Activated T-helper 1 cell treated with anti-CD3 and anti-CD28 coated beads, Interleukin-12 subunit alpha, Interleukin-12 subunit beta, Interleukin-2, Interleukin-4 antibody, amounts not matched to agents 30 ng/mL and 10 ng/mL and 1 ng/mL, durations not matched to agents 14 hours and 24 hours and 36 hours (primary cell): ENCODE measurements at regions not wholly inside any gene's neighbourhood (a gene's known extent, or its start where the extent isn't known, plus 50 kb on each side); places are given as distances from the start of the nearest gene placed in this dataset.
"Not testable (repeated sequence)": the region's sequence is repeated elsewhere in the genome, so short reads cannot be mapped to it uniquely, and the experiment has no call there.

Experiments
- DNase-seq: peaks from one replicate; pipeline ENCODE4 v3.0.0; 2021; ENCODE audit warnings: low spot score
- H3K27ac Mint-ChIP-seq: one replicate; pipeline ENCODE4 v1.8.0; 2021; ENCODE audit warnings: mild to moderate bottlenecking, mixed read lengths
- H3K27me3 Mint-ChIP-seq: one replicate; pipeline ENCODE4 v1.8.0; 2022; ENCODE audit warnings: mild to moderate bottlenecking, moderate library complexity, mixed read lengths; ENCODE audit not compliant: insufficient read depth
- H3K36me3 Mint-ChIP-seq: one replicate; pipeline ENCODE4 v1.8.0; 2021; ENCODE audit warnings: low read depth, mixed read lengths
- H3K4me1 Mint-ChIP-seq: one replicate; pipeline ENCODE4 v1.8.0; 2021; ENCODE audit warnings: low read depth, mixed read lengths
- H3K4me3 Mint-ChIP-seq: one replicate; pipeline ENCODE4 v1.8.0; 2021; ENCODE audit warnings: mild to moderate bottlenecking, moderate library complexity, mixed read lengths
- H3K9me3 Mint-ChIP-seq: one replicate; pipeline ENCODE4 v1.8.0; 2021; ENCODE audit warnings: mixed read lengths
- intact Hi-C: fragments of 100-400 bp; cut with micrococcal nuclease; formaldehyde crosslinking; loops from one replicate; pipeline ENCODE4 v1.15.1; 2024

- no peaks in the 10 kb centered on the region for H3K9me3 Mint-ChIP-seq
- intact Hi-C loops: no loop called here
Observed at GRCh38 chr1:102562380-102562779, 545.9 kb downstream of the COL11A1 start.

GRCh38 chr1:102550729-102551384, 554.1 kb upstream of the OLFM3 start:
- Mint-ChIP-seq H3K4me3 (no peak overlapping the region), H3K27me3 (no peaks in the 10 kb centered on the region), H3K4me1 (no peaks in the 10 kb centered on the region), H3K36me3 (no peaks in the 10 kb centered on the region), H3K9me3 (peaks cover 6% of the 10 kb centered on the region), H3K27ac (no peak overlapping the region)
- DNase-seq: no peak
- intact Hi-C loops: no loop called here

More at GRCh38 chr1:102562380-102562779, 545.9 kb downstream of the COL11A1 start:
- Mint-ChIP-seq H3K27me3 (no peaks in the 10 kb centered on the region), H3K27ac (no peak overlapping the region), H3K36me3 (no peaks in the 10 kb centered on the region), H3K4me3 (no peak overlapping the region), H3K4me1 (no peaks in the 10 kb centered on the region)
- DNase-seq: no peak

- intact Hi-C loops: no loop called here
- H3K27me3 Mint-ChIP-seq: no peaks in the 10 kb centered on the region
- no peak for DNase-seq
- H3K9me3 Mint-ChIP-seq: no peaks in the 10 kb centered on the region
- no peaks in the 10 kb centered on the region for H3K36me3 Mint-ChIP-seq
- H3K4me1 Mint-ChIP-seq: no peaks in the 10 kb centered on the region
- no peak overlapping the region for H3K27ac Mint-ChIP-seq
- H3K4me3 Mint-ChIP-seq: no peak overlapping the region
Observed at GRCh38 chr1:102546251-102546650, 549.5 kb upstream of the OLFM3 start.

GRCh38 chr1:102535829-102536505, 539.2 kb upstream of the OLFM3 start:
- Mint-ChIP-seq H3K9me3 (no peaks in the 10 kb centered on the region), H3K4me1 (no peaks in the 10 kb centered on the region), H3K27me3 (no peaks in the 10 kb centered on the region), H3K4me3 (no peak overlapping the region), H3K36me3 (no peaks in the 10 kb centered on the region), H3K27ac (no peak overlapping the region)
- intact Hi-C loops: no loop called here
- no peak for DNase-seq

GRCh38 chr1:102531036-102531435, 534.3 kb upstream of the OLFM3 start:
- intact Hi-C loops: no loop called here
- Mint-ChIP-seq H3K4me3 (no peak overlapping the region), H3K9me3 (no peaks in the 10 kb centered on the region), H3K27ac (no peak overlapping the region), H3K4me1 (no peaks in the 10 kb centered on the region), H3K36me3 (no peaks in the 10 kb centered on the region), H3K27me3 (no peaks in the 10 kb centered on the region)
- no peak for DNase-seq

GRCh38 chr1:102529446-102529845, 532.7 kb upstream of the OLFM3 start:
- intact Hi-C loops: no loop called here
- H3K4me1 Mint-ChIP-seq: no peaks in the 10 kb centered on the region
- no peaks in the 10 kb centered on the region for H3K27me3 Mint-ChIP-seq
- DNase-seq: no peak
- no peak overlapping the region for H3K4me3 Mint-ChIP-seq
- no peak overlapping the region for H3K27ac Mint-ChIP-seq
- no peaks in the 10 kb centered on the region for H3K36me3 Mint-ChIP-seq
- H3K9me3 Mint-ChIP-seq: no peaks in the 10 kb centered on the region

- peaks cover 3% of the 10 kb centered on the region for H3K9me3 Mint-ChIP-seq
- H3K36me3 Mint-ChIP-seq: no peaks in the 10 kb centered on the region
- H3K27ac Mint-ChIP-seq: no peak overlapping the region
- H3K4me3 Mint-ChIP-seq: no peak overlapping the region
- H3K4me1 Mint-ChIP-seq: no peaks in the 10 kb centered on the region
- no peaks in the 10 kb centered on the region for H3K27me3 Mint-ChIP-seq
- intact Hi-C loops: no loop called here
- DNase-seq: no peak
Observed at GRCh38 chr1:102500758-102501157, 504.0 kb upstream of the OLFM3 start.

GRCh38 chr1:102498929-102499328, 502.2 kb upstream of the OLFM3 start:
- no peaks in the 10 kb centered on the region for H3K36me3 Mint-ChIP-seq
- no peaks in the 10 kb centered on the region for H3K27me3 Mint-ChIP-seq
- H3K9me3 Mint-ChIP-seq: peaks cover 3% of the 10 kb centered on the region
- H3K27ac Mint-ChIP-seq: no peak overlapping the region
- no peak overlapping the region for H3K4me3 Mint-ChIP-seq
- intact Hi-C loops: no loop called here
- no peaks in the 10 kb centered on the region for H3K4me1 Mint-ChIP-seq
- no peak for DNase-seq

- H3K4me3 Mint-ChIP-seq, H3K36me3 Mint-ChIP-seq, DNase-seq, intact Hi-C loops, H3K9me3 Mint-ChIP-seq, H3K4me1 Mint-ChIP-seq, H3K27me3 Mint-ChIP-seq, H3K27ac Mint-ChIP-seq: not testable (repeated sequence)
Observed at GRCh38 chr1:102497810-102498209, 501.1 kb upstream of the OLFM3 start.

GRCh38 chr1:102472520-102472919, 475.8 kb upstream of the OLFM3 start:
- H3K27ac Mint-ChIP-seq: no peak overlapping the region
- H3K9me3 Mint-ChIP-seq: no peaks in the 10 kb centered on the region
- H3K4me3 Mint-ChIP-seq: no peak overlapping the region
- H3K36me3 Mint-ChIP-seq: no peaks in the 10 kb centered on the region
- DNase-seq: no peak
- H3K27me3 Mint-ChIP-seq: no peaks in the 10 kb centered on the region
- intact Hi-C loops: no loop called here
- H3K4me1 Mint-ChIP-seq: no peaks in the 10 kb centered on the region

- Mint-ChIP-seq H3K27ac (no peak overlapping the region), H3K4me1 (no peaks in the 10 kb centered on the region), H3K4me3 (no peak overlapping the region), H3K36me3 (no peaks in the 10 kb centered on the region), H3K27me3 (no peaks in the 10 kb centered on the region), H3K9me3 (no peaks in the 10 kb centered on the region)
- no peak for DNase-seq
- intact Hi-C loops: no loop called here
Observed at GRCh38 chr1:102470767-102471166, 474.0 kb upstream of the OLFM3 start.

- intact Hi-C loops: no loop called here
- H3K27ac Mint-ChIP-seq: no peak overlapping the region
- no peaks in the 10 kb centered on the region for H3K4me1 Mint-ChIP-seq
- no peaks in the 10 kb centered on the region for H3K27me3 Mint-ChIP-seq
- no peak for DNase-seq
- H3K36me3 Mint-ChIP-seq: no peaks in the 10 kb centered on the region
- no peak overlapping the region for H3K4me3 Mint-ChIP-seq
- H3K9me3 Mint-ChIP-seq: no peaks in the 10 kb centered on the region
Observed at GRCh38 chr1:102466487-102466886, 469.8 kb upstream of the OLFM3 start.

GRCh38 chr1:102463328-102463727, 466.6 kb upstream of the OLFM3 start:
- Mint-ChIP-seq H3K27ac (no peak overlapping the region), H3K27me3 (no peaks in the 10 kb centered on the region), H3K9me3 (no peaks in the 10 kb centered on the region), H3K36me3 (no peaks in the 10 kb centered on the region), H3K4me1 (no peaks in the 10 kb centered on the region), H3K4me3 (no peak overlapping the region)
- intact Hi-C loops: no loop called here
- DNase-seq: no peak

GRCh38 chr1:102442317-102442716, 445.6 kb upstream of the OLFM3 start:
- H3K4me3 Mint-ChIP-seq, H3K9me3 Mint-ChIP-seq, intact Hi-C loops, H3K27ac Mint-ChIP-seq, DNase-seq, H3K4me1 Mint-ChIP-seq, H3K36me3 Mint-ChIP-seq, H3K27me3 Mint-ChIP-seq: not testable (repeated sequence)
